GM12878 (cell line): ENCODE measurements at regions not wholly inside any gene's neighbourhood (a gene's known extent, or its start where the extent isn't known, plus 50 kb on each side); places are given as distances from the start of the nearest gene placed in this dataset.

Experiments
- DPF2 ChIP-seq: fragments of 450-650 bp; IDR thresholded peaks from 2 replicates; pipeline ENCODE4 v1.6.1; 2017; ENCODE audit warnings: mild to moderate bottlenecking
- EZH2 ChIP-seq: IDR thresholded peaks from 2 replicates; pipeline ENCODE4 v1.6.1; 2012; ENCODE audit warnings: low read depth, mild to moderate bottlenecking, control low read depth, inconsistent platforms, low read length, borderline replicate concordance; ENCODE audit not compliant: control insufficient read depth
- FOS ChIP-seq: IDR thresholded peaks from 3 replicates; pipeline ENCODE4 v1.6.1; 2011; ENCODE audit warnings: borderline replicate concordance; ENCODE audit not compliant: insufficient read length; ENCODE audit errors: extremely low read depth
- HCFC1 ChIP-seq: fragments of 150-350 bp; IDR thresholded peaks from 2 replicates; pipeline ENCODE4 v1.6.1; 2014; ENCODE audit warnings: low read length
- HDAC2 ChIP-seq: fragments of 200-600 bp; sonication (generic); IDR thresholded peaks from 2 replicates; pipeline ENCODE4 v1.6.1; 2017
- KDM1A ChIP-seq: fragments of 200-600 bp; sonication (generic); IDR thresholded peaks from 2 replicates; pipeline ENCODE4 v1.6.1; 2016; ENCODE audit warnings: borderline replicate concordance
- MTA2 ChIP-seq: fragments of 450-650 bp; IDR thresholded peaks from 2 replicates; pipeline ENCODE4 v1.6.1; 2016; ENCODE audit warnings: low read depth, mild to moderate bottlenecking, moderate library complexity
- MXI1 ChIP-seq: fragments of 150-350 bp; IDR thresholded peaks from 2 replicates; pipeline ENCODE4 v1.6.1; 2011; ENCODE audit warnings: low read depth, mild to moderate bottlenecking, inconsistent platforms, low read length, improper control_type of control experiment
- POLR2A ChIP-seq: IDR thresholded peaks from 2 replicates; pipeline ENCODE4 v1.6.1; 2011; ENCODE audit warnings: low read depth, mild to moderate bottlenecking, low read length
- YY1 ChIP-seq: IDR thresholded peaks from 2 replicates; pipeline ENCODE4 v1.6.1; 2011; ENCODE audit warnings: low read depth, mild to moderate bottlenecking, low read length
- ZNF217 ChIP-seq: fragments of 450-650 bp; IDR thresholded peaks from 2 replicates; pipeline ENCODE4 v1.6.1; 2017; ENCODE audit warnings: antibody characterized with exemption, mild to moderate bottlenecking
- ZNF274 ChIP-seq: IDR thresholded peaks from one replicate; pipeline ENCODE4 v1.8.0; 2011; ENCODE audit not compliant: insufficient read length, insufficient read depth
- TF ChIP-seq, protein P1 (sequence below), 3 experiments: IDR thresholded peaks in 2 of 3; conservative IDR thresholded peaks in 1 of 3; 2 replicates each; pipeline ENCODE4 v1.5.1; 2011; ENCODE audit warnings: low read depth in 3 of 3, low read length in 3 of 3, mild to moderate bottlenecking in 3 of 3, control low read depth in 2 of 3, moderate library complexity in 2 of 3, inconsistent platforms in 1 of 3, mixed read lengths in 1 of 3; ENCODE audit not compliant: control insufficient read depth in 2 of 3, insufficient read depth in 1 of 3; ENCODE audit errors: extremely low read depth in 1 of 3
- TF ChIP-seq, protein P2 (sequence below): IDR thresholded peaks from 2 replicates; pipeline ENCODE4 v1.6.1; 2011; ENCODE audit warnings: low read depth, low read length, improper control_type of control experiment, borderline replicate concordance

DNA sequence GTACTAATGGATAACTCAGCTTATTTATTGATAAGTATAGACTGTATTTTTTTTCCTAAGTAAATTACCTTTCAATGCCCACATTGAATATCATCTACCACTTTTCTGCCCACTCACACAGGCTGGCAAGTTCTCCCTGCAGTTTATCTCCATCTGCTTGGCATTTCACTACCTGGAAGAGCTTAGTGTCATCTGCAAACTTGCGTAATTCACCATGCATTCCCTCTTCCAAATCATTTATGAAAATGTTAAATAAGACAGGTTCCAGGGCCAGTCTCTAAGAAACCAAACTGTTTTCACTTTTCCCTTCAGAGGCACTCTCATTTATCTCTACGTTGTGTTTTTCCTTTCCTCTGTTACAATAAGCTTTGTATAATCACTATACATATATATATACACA lies 1076.6 kb downstream of the IGSF11 start:
- TF ChIP-seq POLR2A (no peak), MTA2 (no peak), HDAC2 (no peak), KDM1A (no peak), HCFC1 (no peak), ZNF217 (no peak), ZNF274 (no peak), FOS (no peak), YY1 (no peak), MXI1 (no peak), DPF2 (no peak), EZH2 (no peak)
- TF ChIP-seq, protein P1, sequence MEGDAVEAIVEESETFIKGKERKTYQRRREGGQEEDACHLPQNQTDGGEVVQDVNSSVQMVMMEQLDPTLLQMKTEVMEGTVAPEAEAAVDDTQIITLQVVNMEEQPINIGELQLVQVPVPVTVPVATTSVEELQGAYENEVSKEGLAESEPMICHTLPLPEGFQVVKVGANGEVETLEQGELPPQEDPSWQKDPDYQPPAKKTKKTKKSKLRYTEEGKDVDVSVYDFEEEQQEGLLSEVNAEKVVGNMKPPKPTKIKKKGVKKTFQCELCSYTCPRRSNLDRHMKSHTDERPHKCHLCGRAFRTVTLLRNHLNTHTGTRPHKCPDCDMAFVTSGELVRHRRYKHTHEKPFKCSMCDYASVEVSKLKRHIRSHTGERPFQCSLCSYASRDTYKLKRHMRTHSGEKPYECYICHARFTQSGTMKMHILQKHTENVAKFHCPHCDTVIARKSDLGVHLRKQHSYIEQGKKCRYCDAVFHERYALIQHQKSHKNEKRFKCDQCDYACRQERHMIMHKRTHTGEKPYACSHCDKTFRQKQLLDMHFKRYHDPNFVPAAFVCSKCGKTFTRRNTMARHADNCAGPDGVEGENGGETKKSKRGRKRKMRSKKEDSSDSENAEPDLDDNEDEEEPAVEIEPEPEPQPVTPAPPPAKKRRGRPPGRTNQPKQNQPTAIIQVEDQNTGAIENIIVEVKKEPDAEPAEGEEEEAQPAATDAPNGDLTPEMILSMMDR (IDR thresholded peaks at IDR 0.05 in 2 of 3, conservative IDR thresholded peaks at IDR 0.05 in 1 of 3; ENCODE audit: control insufficient read depth in 2 of 3, extremely low read depth in 1 of 3, insufficient read depth in 1 of 3, low read depth in 3 of 3, low read length in 3 of 3), result no peak
- TF ChIP-seq, protein P2, sequence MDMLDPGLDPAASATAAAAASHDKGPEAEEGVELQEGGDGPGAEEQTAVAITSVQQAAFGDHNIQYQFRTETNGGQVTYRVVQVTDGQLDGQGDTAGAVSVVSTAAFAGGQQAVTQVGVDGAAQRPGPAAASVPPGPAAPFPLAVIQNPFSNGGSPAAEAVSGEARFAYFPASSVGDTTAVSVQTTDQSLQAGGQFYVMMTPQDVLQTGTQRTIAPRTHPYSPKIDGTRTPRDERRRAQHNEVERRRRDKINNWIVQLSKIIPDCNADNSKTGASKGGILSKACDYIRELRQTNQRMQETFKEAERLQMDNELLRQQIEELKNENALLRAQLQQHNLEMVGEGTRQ, result no peak
